HEK293 (cell line): ENCODE measurements at regions not wholly inside any gene's neighbourhood (a gene's known extent, or its start where the extent isn't known, plus 50 kb on each side); places are given as distances from the start of the nearest gene placed in this dataset.
A peak's percentile ranks its signal among the peaks of the same experiment; 100 is the strongest.

ENCODE experiments used
- CTCF ChIA-PET: fragments of 350-600 bp; formaldehyde crosslinking; extraction: SDS; loops from one replicate; lab custom pipeline; 2021; ENCODE audit warnings: antibody characterized with exemption; lab: Yijun Ruan, JAX
- POLR2A ChIA-PET: fragments of 300-600 bp; formaldehyde crosslinking; extraction: SDS; loops from one replicate; lab custom pipeline; 2020; ENCODE audit warnings: antibody characterized with exemption, inconsistent platforms; lab: Yijun Ruan, JAX
- H3K27ac ChIP-seq: fragments of 200-500 bp; sonication (Bioruptor generic); 2 replicates; pipeline ENCODE4 v1.5.1; 2014; ENCODE audit warnings: low read depth, low read length, control low read depth, inconsistent platforms; ENCODE audit errors: extremely low read depth
- H3K36me3 ChIP-seq, 2 experiments: fragments of 200-500 bp in 1 of 2; sonication (Bioruptor generic) in 1 of 2; 1 replicate in 1 of 2; 2 replicates in 1 of 2; pipeline ENCODE4 v1.5.1; 2014 to 2017; ENCODE audit warnings: inconsistent platforms in 2 of 2, low read length in 2 of 2; ENCODE audit not compliant: control insufficient read depth in 2 of 2, insufficient read depth in 1 of 2
- H3K4me1 ChIP-seq: fragments of 200-500 bp; sonication (Bioruptor generic); 2 replicates; pipeline ENCODE4 v1.5.1; 2014; ENCODE audit warnings: mild to moderate bottlenecking, low read length, inconsistent platforms; ENCODE audit not compliant: control insufficient read depth, insufficient read depth
- H3K4me3 ChIP-seq: 2 replicates; pipeline ENCODE4 v1.5.1; 2011; ENCODE audit warnings: low read depth, mild to moderate bottlenecking, control low read depth, low read length, moderate library complexity
- H3K9me3 ChIP-seq: fragments of 200-500 bp; sonication (Bioruptor generic); 2 replicates; pipeline ENCODE4 v1.5.1; 2014; ENCODE audit warnings: low read depth, low read length, inconsistent platforms; ENCODE audit not compliant: control insufficient read depth, insufficient read depth
- GLI4 ChIP-seq: fragments of 450-650 bp; formaldehyde crosslinking; IDR thresholded peaks from 2 replicates; pipeline ENCODE4 v1.5.1; 2016; ENCODE audit warnings: missing biosample characterization, missing genetic modification characterization
- HOXC10 ChIP-seq: sonication (generic); formaldehyde crosslinking; IDR thresholded peaks from 2 replicates; pipeline ENCODE4 v1.8.1; 2023; ENCODE audit warnings: mild to moderate bottlenecking, missing genetic modification reagents
- KLF10 ChIP-seq: fragments of 450-650 bp; IDR thresholded peaks from 2 replicates; pipeline ENCODE4 v1.5.1; 2018; ENCODE audit warnings: missing biosample characterization, mild to moderate bottlenecking, missing genetic modification characterization
- PRDM1 ChIP-seq: fragments of 450-650 bp; formaldehyde crosslinking; IDR thresholded peaks from 2 replicates; pipeline ENCODE4; 2016; ENCODE audit warnings: missing biosample characterization, missing genetic modification characterization
- SCRT2 ChIP-seq: fragments of 450-650 bp; formaldehyde crosslinking; IDR thresholded peaks from 2 replicates; pipeline ENCODE4 v1.5.1; 2016; ENCODE audit warnings: missing biosample characterization, missing genetic modification characterization
- TRIM28 ChIP-seq: IDR thresholded peaks from 2 replicates; pipeline ENCODE4 v1.6.1; 2011; ENCODE audit warnings: low read length, control low read depth, borderline replicate concordance
- ZBTB17 ChIP-seq: fragments of 450-650 bp; formaldehyde crosslinking; IDR thresholded peaks from 2 replicates; pipeline ENCODE4 v1.5.1; 2016; ENCODE audit warnings: missing biosample characterization, missing genetic modification characterization
- ZNF366 ChIP-seq: fragments of 450-650 bp; formaldehyde crosslinking; conservative IDR thresholded peaks from 2 replicates; pipeline ENCODE4 v1.5.1; 2016; ENCODE audit warnings: missing biosample characterization, missing genetic modification characterization
- ZNF701 ChIP-seq: fragments of 450-650 bp; formaldehyde crosslinking; IDR thresholded peaks from 2 replicates; pipeline ENCODE4 v1.5.1; 2016; ENCODE audit warnings: missing biosample characterization, missing genetic modification characterization
- ZNF768 ChIP-seq: fragments of 450-650 bp; formaldehyde crosslinking; IDR thresholded peaks from 2 replicates; pipeline ENCODE4 v1.5.1; 2018; ENCODE audit warnings: missing biosample characterization, mild to moderate bottlenecking, missing genetic modification characterization
- ZSCAN23 ChIP-seq: fragments of 450-650 bp; formaldehyde crosslinking; IDR thresholded peaks from 2 replicates; pipeline ENCODE4 v1.5.1; 2016; ENCODE audit warnings: missing biosample characterization, missing genetic modification characterization
- TF ChIP-seq, protein P1 (sequence below): fragments of 450-650 bp; formaldehyde crosslinking; IDR thresholded peaks from 2 replicates; pipeline ENCODE4 v1.5.1; 2017; ENCODE audit warnings: missing biosample characterization, missing genetic modification characterization
- TF ChIP-seq, protein P2 (sequence below): fragments of 450-650 bp; formaldehyde crosslinking; optimal IDR thresholded peaks from 2 replicates; pipeline ENCODE3; 2016; ENCODE audit warnings: missing biosample characterization, mild to moderate bottlenecking, missing genetic modification characterization
- TF ChIP-seq, protein P3 (sequence below): fragments of 450-650 bp; formaldehyde crosslinking; IDR thresholded peaks from 2 replicates; pipeline ENCODE4 v1.5.1; 2016; ENCODE audit warnings: missing biosample characterization, missing genetic modification characterization
- TF ChIP-seq, protein P4 (sequence below): fragments of 450-650 bp; formaldehyde crosslinking; IDR thresholded peaks from 2 replicates; pipeline ENCODE4 v1.5.1; 2016; ENCODE audit warnings: missing biosample characterization, missing genetic modification characterization
- TF ChIP-seq, protein P5 (sequence below): fragments of 450-650 bp; formaldehyde crosslinking; IDR thresholded peaks from 2 replicates; pipeline ENCODE4 v1.5.1; 2016; ENCODE audit warnings: missing biosample characterization, missing genetic modification characterization
- TF ChIP-seq, protein P6 (sequence below): fragments of 450-650 bp; formaldehyde crosslinking; IDR thresholded peaks from 2 replicates; pipeline ENCODE4 v1.5.1; 2016; ENCODE audit warnings: missing biosample characterization, missing genetic modification characterization

DNA sequence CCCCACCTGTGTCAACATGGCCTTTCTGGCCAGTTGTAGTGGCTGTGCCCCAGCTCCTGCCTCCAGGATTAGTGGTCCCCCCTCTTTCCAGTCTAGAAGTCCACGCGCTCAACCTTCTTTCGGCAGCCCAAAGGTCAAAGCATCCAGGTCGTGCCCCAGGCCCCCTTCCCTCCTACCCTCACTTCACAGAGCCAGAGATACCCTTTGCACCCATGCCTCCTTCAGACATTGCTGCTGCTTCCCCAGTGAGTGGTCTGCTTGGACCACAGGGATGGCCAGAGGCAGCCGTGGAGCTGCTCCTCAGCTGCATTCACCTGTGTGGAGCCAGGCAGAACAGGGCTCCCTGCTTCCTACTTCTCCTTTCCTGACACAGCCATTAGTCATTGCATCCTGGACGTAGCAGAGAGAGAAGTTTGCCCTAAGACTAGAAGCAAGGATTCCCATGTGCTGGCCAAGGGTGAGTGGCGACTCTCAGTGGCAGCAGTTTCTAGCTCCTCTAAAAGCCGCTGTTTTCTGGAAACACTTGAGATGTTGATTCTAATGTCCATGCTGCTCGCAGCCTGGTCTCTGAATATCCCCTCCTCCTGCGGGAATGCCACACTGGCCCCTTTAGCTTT lies 243.1 kb upstream of the SHH start (continued):
- TF ChIP-seq, protein P1, sequence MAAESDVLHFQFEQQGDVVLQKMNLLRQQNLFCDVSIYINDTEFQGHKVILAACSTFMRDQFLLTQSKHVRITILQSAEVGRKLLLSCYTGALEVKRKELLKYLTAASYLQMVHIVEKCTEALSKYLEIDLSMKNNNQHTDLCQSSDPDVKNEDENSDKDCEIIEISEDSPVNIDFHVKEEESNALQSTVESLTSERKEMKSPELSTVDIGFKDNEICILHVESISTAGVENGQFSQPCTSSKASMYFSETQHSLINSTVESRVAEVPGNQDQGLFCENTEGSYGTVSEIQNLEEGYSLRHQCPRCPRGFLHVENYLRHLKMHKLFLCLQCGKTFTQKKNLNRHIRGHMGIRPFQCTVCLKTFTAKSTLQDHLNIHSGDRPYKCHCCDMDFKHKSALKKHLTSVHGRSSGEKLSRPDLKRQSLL (tag by site-specific recombination) = no peak
- TF ChIP-seq SCRT2 (tag by site-specific recombination) = no peak
- TF ChIP-seq, protein P2, sequence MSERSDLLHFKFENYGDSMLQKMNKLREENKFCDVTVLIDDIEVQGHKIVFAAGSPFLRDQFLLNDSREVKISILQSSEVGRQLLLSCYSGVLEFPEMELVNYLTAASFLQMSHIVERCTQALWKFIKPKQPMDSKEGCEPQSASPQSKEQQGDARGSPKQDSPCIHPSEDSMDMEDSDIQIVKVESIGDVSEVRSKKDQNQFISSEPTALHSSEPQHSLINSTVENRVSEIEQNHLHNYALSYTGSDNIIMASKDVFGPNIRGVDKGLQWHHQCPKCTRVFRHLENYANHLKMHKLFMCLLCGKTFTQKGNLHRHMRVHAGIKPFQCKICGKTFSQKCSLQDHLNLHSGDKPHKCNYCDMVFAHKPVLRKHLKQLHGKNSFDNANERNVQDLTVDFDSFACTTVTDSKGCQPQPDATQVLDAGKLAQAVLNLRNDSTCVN (tag by site-specific recombination) = no peak
- no peak for TF ChIP-seq ZNF768 (tag by site-specific recombination)
- TF ChIP-seq TRIM28 = no peak

DNA sequence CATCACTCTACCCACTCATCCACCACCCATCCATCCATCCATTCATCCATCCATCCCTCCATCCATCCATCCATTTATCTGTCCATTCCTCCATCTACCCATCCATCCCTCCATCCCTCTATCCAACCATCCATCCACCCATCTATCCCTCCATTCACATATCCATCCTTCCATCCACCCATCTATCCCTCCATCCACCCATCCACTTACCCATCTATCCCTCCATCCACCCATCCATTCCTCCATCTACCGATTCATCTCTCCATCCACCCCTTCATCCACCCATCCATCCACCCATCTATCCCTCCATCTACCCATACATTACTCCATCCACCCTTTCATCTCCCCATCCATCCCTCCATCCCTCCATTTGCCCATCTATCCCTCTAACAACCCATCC lies 239.6 kb upstream of the SHH start:
- POLR2A ChIA-PET = no interaction called here
- TF ChIP-seq KLF10 (tag by site-specific recombination) = no peak
- TF ChIP-seq ZBTB17 = peak; percentile 79
- TF ChIP-seq, protein P3, sequence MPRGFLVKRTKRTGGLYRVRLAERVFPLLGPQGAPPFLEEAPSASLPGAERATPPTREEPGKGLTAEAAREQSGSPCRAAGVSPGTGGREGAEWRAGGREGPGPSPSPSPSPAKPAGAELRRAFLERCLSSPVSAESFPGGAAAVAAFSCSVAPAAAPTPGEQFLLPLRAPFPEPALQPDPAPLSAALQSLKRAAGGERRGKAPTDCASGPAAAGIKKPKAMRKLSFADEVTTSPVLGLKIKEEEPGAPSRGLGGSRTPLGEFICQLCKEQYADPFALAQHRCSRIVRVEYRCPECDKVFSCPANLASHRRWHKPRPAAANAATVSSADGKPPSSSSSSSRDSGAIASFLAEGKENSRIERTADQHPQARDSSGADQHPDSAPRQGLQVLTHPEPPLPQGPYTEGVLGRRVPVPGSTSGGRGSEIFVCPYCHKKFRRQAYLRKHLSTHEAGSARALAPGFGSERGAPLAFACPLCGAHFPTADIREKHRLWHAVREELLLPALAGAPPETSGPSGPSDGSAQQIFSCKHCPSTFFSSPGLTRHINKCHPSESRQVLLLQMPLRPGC (tag by site-specific recombination) = no peak
- no peak for TF ChIP-seq PRDM1 (tag by site-specific recombination)
- 0 out of 2 replicates have a peak, but pooled peaks have one; percentile 20 for TF ChIP-seq ZNF701 (tag by site-specific recombination)
- TF ChIP-seq ZSCAN23 (tag by site-specific recombination) = no peak
- TF ChIP-seq, protein P4, sequence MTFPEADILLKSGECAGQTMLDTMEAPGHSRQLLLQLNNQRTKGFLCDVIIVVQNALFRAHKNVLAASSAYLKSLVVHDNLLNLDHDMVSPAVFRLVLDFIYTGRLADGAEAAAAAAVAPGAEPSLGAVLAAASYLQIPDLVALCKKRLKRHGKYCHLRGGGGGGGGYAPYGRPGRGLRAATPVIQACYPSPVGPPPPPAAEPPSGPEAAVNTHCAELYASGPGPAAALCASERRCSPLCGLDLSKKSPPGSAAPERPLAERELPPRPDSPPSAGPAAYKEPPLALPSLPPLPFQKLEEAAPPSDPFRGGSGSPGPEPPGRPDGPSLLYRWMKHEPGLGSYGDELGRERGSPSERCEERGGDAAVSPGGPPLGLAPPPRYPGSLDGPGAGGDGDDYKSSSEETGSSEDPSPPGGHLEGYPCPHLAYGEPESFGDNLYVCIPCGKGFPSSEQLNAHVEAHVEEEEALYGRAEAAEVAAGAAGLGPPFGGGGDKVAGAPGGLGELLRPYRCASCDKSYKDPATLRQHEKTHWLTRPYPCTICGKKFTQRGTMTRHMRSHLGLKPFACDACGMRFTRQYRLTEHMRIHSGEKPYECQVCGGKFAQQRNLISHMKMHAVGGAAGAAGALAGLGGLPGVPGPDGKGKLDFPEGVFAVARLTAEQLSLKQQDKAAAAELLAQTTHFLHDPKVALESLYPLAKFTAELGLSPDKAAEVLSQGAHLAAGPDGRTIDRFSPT (tag by site-specific recombination) = no peak
- TF ChIP-seq, protein P5, sequence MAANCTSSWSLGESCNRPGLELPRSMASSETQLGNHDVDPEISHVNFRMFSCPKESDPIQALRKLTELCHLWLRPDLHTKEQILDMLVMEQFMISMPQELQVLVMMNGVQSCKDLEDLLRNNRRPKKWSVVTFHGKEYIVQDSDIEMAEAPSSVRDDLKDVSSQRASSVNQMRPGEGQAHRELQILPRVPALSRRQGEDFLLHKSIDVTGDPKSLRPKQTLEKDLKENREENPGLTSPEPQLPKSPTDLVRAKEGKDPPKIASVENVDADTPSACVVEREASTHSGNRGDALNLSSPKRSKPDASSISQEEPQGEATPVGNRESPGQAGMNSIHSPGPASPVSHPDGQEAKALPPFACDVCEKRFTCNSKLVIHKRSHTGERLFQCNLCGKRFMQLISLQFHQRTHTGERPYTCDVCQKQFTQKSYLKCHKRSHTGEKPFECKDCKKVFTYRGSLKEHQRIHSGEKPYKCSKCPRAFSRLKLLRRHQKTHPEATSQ (tag by site-specific recombination) = no peak
- TF ChIP-seq GLI4 (tag by site-specific recombination) = 0 out of 2 replicates have a peak, but pooled peaks have one; percentile 34
- TF ChIP-seq ZNF366 (tag by site-specific recombination) = peak; percentile 98
- TF ChIP-seq, protein P6, sequence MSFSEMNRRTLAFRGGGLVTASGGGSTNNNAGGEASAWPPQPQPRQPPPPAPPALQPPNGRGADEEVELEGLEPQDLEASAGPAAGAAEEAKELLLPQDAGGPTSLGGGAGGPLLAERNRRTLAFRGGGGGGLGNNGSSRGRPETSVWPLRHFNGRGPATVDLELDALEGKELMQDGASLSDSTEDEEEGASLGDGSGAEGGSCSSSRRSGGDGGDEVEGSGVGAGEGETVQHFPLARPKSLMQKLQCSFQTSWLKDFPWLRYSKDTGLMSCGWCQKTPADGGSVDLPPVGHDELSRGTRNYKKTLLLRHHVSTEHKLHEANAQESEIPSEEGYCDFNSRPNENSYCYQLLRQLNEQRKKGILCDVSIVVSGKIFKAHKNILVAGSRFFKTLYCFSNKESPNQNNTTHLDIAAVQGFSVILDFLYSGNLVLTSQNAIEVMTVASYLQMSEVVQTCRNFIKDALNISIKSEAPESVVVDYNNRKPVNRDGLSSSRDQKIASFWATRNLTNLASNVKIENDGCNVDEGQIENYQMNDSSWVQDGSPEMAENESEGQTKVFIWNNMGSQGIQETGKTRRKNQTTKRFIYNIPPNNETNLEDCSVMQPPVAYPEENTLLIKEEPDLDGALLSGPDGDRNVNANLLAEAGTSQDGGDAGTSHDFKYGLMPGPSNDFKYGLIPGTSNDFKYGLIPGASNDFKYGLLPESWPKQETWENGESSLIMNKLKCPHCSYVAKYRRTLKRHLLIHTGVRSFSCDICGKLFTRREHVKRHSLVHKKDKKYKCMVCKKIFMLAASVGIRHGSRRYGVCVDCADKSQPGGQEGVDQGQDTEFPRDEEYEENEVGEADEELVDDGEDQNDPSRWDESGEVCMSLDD (tag by site-specific recombination) = no peak
- no peak for TF ChIP-seq HOXC10 (CRISPR knock-in tag)
- CTCF ChIA-PET = no interaction called here
- Histone ChIP-seq H3K36me3 (no peaks in the 10 kb centered on the region), H3K9me3 (no peaks in the 10 kb centered on the region), H3K27ac (no peak overlapping the region), H3K4me3 (no peak overlapping the region), H3K4me1 (no peaks in the 10 kb centered on the region)
